NOMO-1 treated with DMSO at 0.1 percent for 48 hours (cell line): ENCODE measurements at regions not wholly inside any gene's neighbourhood (a gene's known extent, or its start where the extent isn't known, plus 50 kb on each side); places are given as distances from the start of the nearest gene placed in this dataset.
A peak's percentile ranks its signal among the peaks of the same experiment; 100 is the strongest.

ENCODE experiments used
- DNase-seq: peaks from one replicate; lab custom pipeline; 2025; ENCODE audit not compliant: unreplicated experiment; lab: John Stamatoyannopoulos, UW

DNA sequence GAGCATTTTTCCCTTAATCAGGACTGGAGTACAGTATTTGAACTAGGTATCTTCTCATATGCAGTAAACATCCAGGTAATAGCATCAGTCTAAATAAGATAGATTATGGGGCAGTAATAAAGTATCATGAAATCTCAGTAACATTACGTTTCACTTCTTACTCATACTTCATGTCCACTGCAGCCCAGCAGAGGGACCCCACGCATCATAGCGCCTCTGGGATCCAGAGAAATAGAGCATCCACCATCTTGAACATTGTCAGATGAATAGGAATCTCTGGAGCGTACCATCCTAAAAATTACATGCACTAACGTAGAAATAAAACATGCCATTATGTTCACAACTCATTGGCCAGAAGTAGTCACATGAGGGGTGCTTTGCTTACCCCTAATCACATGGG, 499.0 kb downstream of the CPS1 start:
- no peak for DNase-seq

- DNase-seq, result no peak
Measured at GRCh38 chr2:211061612-211062296, 505.4 kb downstream of the CPS1 start.

GRCh38 chr2:211062297-211062612, 505.9 kb downstream of the CPS1 start:
- no peak for DNase-seq

DNA sequence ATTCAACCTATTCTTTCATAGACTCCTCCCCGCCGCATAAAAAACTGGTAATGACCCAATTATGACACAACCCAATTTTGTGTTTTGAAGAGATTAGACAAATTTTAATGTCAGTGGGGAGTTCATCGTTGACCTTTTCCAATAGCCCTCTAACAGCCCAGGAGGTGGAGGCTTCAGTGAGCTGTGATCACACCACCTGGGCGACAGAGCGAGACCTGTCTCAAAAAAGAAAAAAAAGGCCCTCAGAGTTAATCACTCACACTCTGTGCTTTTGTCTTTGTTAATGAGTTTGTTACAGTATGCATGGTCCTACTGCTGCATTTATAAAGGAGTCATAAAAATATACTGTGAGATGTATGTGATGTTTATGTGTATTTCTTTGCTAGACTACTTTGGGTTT, 510.6 kb downstream of the CPS1 start:
- DNase-seq, result no peak

- no peak for DNase-seq
Measured at GRCh38 chr2:211068108-211068780, 511.8 kb downstream of the CPS1 start.

GRCh38 chr2:211070547-211070946, 514.1 kb downstream of the CPS1 start:
- DNase-seq, result peak; percentile 14

GRCh38 chr2:211077216-211077767, 520.9 kb downstream of the CPS1 start:
- peak; percentile 66 for DNase-seq

DNA sequence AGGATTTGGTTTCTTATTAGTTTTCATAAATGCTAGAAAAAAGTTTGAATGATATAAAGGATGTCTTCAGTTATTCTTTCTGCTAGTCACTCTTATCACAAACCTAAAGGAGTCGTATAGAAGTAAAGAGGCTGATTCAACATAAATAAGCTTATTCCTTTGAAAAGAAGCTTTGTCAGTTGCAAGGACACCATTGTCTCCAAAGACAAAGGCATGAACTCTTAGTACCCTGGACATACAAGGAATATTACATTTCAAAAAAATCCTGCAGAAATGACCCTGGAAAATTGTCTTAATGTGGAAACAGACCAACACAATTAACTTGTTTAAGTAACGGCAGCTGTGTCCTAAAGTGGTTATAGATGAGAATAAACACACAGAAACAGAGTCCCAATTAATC, 528.0 kb downstream of the CPS1 start:
- DNase-seq, result no peak

- DNase-seq, result peak; percentile 49
Measured at GRCh38 chr2:211085056-211085680, 528.8 kb downstream of the CPS1 start.

GRCh38 chr2:211086049-211086448, 529.6 kb downstream of the CPS1 start:
- no peak for DNase-seq

- DNase-seq, result no peak
Measured at GRCh38 chr2:211089127-211089526, 532.7 kb downstream of the CPS1 start.

- no peak for DNase-seq
Measured at GRCh38 chr2:211093743-211094303, 537.4 kb downstream of the CPS1 start.

- DNase-seq, result no peak
Measured at GRCh38 chr2:211103989-211104388, 547.6 kb downstream of the CPS1 start.

GRCh38 chr2:211113334-211114175, 557.2 kb downstream of the CPS1 start:
- no peak for DNase-seq

GRCh38 chr2:211114826-211115455, 558.5 kb downstream of the CPS1 start:
- DNase-seq, result no peak

DNA sequence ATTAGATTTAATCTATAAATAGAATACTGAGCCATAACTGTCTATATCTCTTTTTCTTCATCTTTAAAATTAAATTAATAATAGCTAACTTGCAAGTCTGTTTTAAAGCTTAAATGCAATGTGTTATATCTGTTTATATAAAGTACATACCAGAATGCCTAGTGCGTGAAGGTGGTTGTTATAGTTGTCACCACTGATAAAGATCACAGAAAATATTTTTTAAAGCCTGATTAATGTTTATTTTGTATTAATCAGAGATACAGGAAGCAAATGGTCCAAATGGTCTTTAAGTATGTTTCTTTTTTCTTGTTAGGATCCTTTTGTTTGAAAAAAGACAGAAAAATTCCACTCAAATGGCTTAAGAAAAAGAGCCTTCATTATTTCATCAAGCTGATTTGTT, 560.6 kb downstream of the CPS1 start:
- no peak for DNase-seq

GRCh38 chr2:211126256-211126655, 569.9 kb downstream of the CPS1 start:
- no peak for DNase-seq

GRCh38 chr2:211127501-211127900, 571.1 kb downstream of the CPS1 start:
- DNase-seq, result no peak

DNA sequence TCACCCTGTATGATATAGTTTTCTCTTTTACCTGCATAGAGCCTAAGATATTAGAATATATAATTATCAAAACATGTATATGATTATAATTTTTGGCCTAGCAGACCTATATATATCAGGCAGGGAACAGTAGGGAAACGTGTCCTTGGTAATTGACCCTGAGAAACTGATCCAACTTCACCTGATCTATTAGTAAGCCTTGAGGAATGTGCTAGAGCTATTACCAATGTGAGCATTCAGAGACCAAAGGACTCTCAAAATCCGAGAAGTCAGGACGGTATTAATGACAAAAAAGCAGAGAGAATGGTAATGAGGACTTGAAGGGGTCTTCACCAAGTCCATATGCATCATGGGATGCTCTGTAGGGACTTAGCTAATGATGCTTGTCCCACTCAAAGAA, 571.9 kb downstream of the CPS1 start:
- DNase-seq, result no peak

DNA sequence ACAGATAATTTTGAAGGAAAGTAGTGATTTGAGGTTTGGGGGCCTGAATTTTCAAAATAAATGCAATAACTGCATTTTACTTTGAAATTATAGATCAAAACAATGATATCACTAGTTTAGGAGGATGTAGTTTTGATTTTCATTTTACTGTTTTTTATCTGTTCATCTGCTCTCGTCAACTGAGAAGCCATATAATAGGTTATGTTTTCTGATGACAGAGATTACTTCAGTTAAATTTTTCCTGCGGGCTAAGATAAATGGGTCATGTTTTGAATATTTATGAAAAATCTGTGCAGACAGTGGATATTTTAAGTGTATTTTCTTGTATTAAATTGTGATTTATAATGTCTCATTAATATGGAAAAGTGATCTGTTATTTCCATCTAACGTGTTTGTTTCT, 573.4 kb downstream of the CPS1 start:
- no peak for DNase-seq

GRCh38 chr2:211132046-211132445, 575.6 kb downstream of the CPS1 start:
- DNase-seq, result no peak
